Effector memory CD8-positive, alpha-beta T cell (primary cell): ENCODE measurements at regions not wholly inside any gene's neighbourhood (a gene's known extent, or its start where the extent isn't known, plus 50 kb on each side); places are given as distances from the start of the nearest gene placed in this dataset.
"Not testable (repeated sequence)": the region's sequence is repeated elsewhere in the genome, so short reads cannot be mapped to it uniquely, and the experiment has no call there.

ENCODE experiments used
- ATAC-seq: fragments of 150-1000 bp; cut with Tn5 transposase; replicated peaks from 2 replicates; pipeline ENCODE4 v1.10.0; 2021; ENCODE audit warnings: mild to moderate bottlenecking, moderate library complexity
- DNase-seq, 3 experiments: peaks; one replicate each; pipeline ENCODE4 v3.0.0; 2021
- H3K27ac Mint-ChIP-seq, 2 donors: one replicate each; pipeline ENCODE4 v1.8.0; 2022; ENCODE audit warnings: mild to moderate bottlenecking in 2 of 2, mixed read lengths in 2 of 2, moderate library complexity in 2 of 2
- H3K27me3 Mint-ChIP-seq, 2 donors: one replicate each; pipeline ENCODE4 v1.8.0; 2022; ENCODE audit warnings: mixed read lengths in 2 of 2
- H3K36me3 Mint-ChIP-seq: one replicate; pipeline ENCODE4 v1.8.0; 2022; ENCODE audit warnings: mild to moderate bottlenecking, moderate library complexity, mixed read lengths; ENCODE audit not compliant: insufficient read depth
- H3K4me1 Mint-ChIP-seq, 2 donors: one replicate each; pipeline ENCODE4 v1.8.0; 2022; ENCODE audit warnings: low read depth in 2 of 2, mixed read lengths in 2 of 2
- H3K4me3 Mint-ChIP-seq, 2 donors: one replicate each; pipeline ENCODE4 v1.8.0; 2022; ENCODE audit warnings: mild to moderate bottlenecking in 2 of 2, mixed read lengths in 2 of 2, moderate library complexity in 2 of 2
- H3K9me3 Mint-ChIP-seq, 2 donors: one replicate each; pipeline ENCODE4 v1.8.0; 2022; ENCODE audit warnings: mixed read lengths in 2 of 2

DNA sequence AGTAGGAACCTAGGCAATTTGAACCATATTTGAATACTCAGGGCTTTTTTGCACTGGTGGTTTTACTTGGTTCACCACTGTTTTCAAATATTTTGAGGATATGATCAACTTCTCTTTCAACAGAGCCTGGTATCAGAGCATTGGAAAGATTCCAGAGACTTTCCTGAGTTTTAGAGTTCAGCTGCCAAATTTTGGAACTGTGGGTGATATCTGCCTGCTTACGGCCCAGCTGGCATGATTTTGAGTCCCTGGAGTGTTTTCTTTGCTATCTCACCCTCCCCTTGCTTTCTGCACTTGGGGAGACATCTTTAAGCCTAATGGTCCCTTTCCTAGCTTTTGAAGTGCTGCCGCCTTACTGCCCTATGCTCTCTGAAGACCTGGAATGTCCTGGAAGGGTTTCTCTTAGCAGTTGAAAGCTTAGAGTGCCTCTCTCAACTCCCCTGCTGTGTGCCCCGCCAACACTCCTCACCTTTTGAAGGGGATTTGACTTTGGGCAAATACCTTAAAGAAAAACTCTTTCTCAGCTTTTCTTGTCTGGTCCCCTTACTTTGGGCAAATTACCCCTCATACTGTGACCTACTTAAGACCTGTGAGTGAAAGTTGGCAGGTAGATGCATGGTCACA, 539.1 kb downstream of the MFSD1 start:
- peaks cover 1 to 8% of the 10 kb centered on the region in 2 donors for H3K9me3 Mint-ChIP-seq
- no peak overlapping the region for H3K4me3 Mint-ChIP-seq
- no peak overlapping the region for H3K27ac Mint-ChIP-seq
- H3K4me1 Mint-ChIP-seq = no peaks in the 10 kb centered on the region
- ATAC-seq (no peak), DNase-seq (no peak)
- no peaks in the 10 kb centered on the region for H3K36me3 Mint-ChIP-seq
- H3K27me3 Mint-ChIP-seq = no peaks in the 10 kb centered on the region

GRCh38 chr3:159346271-159346903, 544.5 kb downstream of the MFSD1 start:
- Mint-ChIP-seq H3K9me3 (peaks cover 0 to 1% of the 10 kb centered on the region in 2 donors), H3K36me3 (no peaks in the 10 kb centered on the region), H3K27ac (no peak overlapping the region), H3K4me3 (no peak overlapping the region), H3K4me1 (no peaks in the 10 kb centered on the region), H3K27me3 (no peaks in the 10 kb centered on the region)
- ATAC-seq = no peak
- DNase-seq = no peak

DNA sequence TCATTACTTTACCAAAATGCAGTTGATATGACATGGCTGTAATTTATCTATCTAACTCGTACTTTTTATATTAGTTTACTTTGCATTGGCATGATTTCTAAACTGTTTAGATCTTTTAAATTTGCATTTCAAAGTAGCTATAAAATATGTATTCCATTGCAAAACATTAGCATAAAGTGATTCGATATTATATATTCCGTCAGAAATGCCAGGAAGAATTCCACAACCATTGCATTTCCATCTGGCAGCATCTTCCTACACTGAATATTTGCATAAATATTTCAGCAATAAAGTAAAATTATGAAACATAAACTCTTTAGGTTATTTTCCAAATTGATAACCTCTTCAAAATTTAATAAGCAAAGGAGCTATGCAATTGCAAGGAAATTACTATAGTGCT, 546.6 kb downstream of the MFSD1 start:
- Mint-ChIP-seq H3K4me1 (no peaks in the 10 kb centered on the region), H3K27ac (no peak overlapping the region), H3K36me3 (no peaks in the 10 kb centered on the region), H3K4me3 (no peak overlapping the region), H3K9me3 (peaks cover 0 to 4% of the 10 kb centered on the region in 2 donors), H3K27me3 (no peaks in the 10 kb centered on the region)
- DNase-seq = no peak
- no peak for ATAC-seq

- H3K27ac Mint-ChIP-seq = no peak overlapping the region
- no peaks in the 10 kb centered on the region for H3K4me1 Mint-ChIP-seq
- peaks cover 8 to 13% of the 10 kb centered on the region in 2 donors for H3K9me3 Mint-ChIP-seq
- H3K27me3 Mint-ChIP-seq = no peaks in the 10 kb centered on the region
- no peaks in the 10 kb centered on the region for H3K36me3 Mint-ChIP-seq
- DNase-seq (no peak), ATAC-seq (no peak)
- no peak overlapping the region for H3K4me3 Mint-ChIP-seq
These were observed 554.8 kb downstream of the MFSD1 start for GRCh38 chr3:159356606-159357005.

GRCh38 chr3:159364511-159364910, 562.7 kb downstream of the MFSD1 start:
- H3K27me3 Mint-ChIP-seq = no peaks in the 10 kb centered on the region
- H3K27ac Mint-ChIP-seq = no peak overlapping the region
- peaks cover 5 to 10% of the 10 kb centered on the region in 2 donors for H3K9me3 Mint-ChIP-seq
- ATAC-seq (no peak), DNase-seq (no peak)
- H3K4me1 Mint-ChIP-seq = no peaks in the 10 kb centered on the region
- no peaks in the 10 kb centered on the region for H3K36me3 Mint-ChIP-seq
- H3K4me3 Mint-ChIP-seq = no peak overlapping the region

- H3K4me3 Mint-ChIP-seq = no peak overlapping the region
- no peak for DNase-seq
These were observed 564.6 kb downstream of the MFSD1 start for GRCh38 chr3:159366476-159366875.

GRCh38 chr3:159371961-159372360, 570.1 kb downstream of the MFSD1 start:
- DNase-seq = no peak
- H3K4me1 Mint-ChIP-seq = no peaks in the 10 kb centered on the region
- H3K9me3 Mint-ChIP-seq = peaks cover 0 to 7% of the 10 kb centered on the region in 2 donors
- no peaks in the 10 kb centered on the region for H3K27me3 Mint-ChIP-seq
- H3K4me3 Mint-ChIP-seq = no peak overlapping the region
- no peaks in the 10 kb centered on the region for H3K36me3 Mint-ChIP-seq
- no peak overlapping the region for H3K27ac Mint-ChIP-seq
- no peak for ATAC-seq

More at GRCh38 chr3:159366476-159366875, 564.6 kb downstream of the MFSD1 start:
- no peaks in the 10 kb centered on the region for H3K27me3 Mint-ChIP-seq
- ATAC-seq = no peak
- H3K4me1 Mint-ChIP-seq = no peaks in the 10 kb centered on the region
- H3K9me3 Mint-ChIP-seq = peaks cover 3% of the 10 kb centered on the region in 2 donors
- no peak overlapping the region for H3K27ac Mint-ChIP-seq
- no peaks in the 10 kb centered on the region for H3K36me3 Mint-ChIP-seq

GRCh38 chr3:159378396-159379194, 576.7 kb downstream of the MFSD1 start:
- DNase-seq (no peak), ATAC-seq (no peak)
- Mint-ChIP-seq H3K36me3 (no peaks in the 10 kb centered on the region), H3K27me3 (no peaks in the 10 kb centered on the region), H3K27ac (no peak overlapping the region), H3K4me3 (no peak overlapping the region), H3K9me3 (peaks cover 0 to 7% of the 10 kb centered on the region in 2 donors), H3K4me1 (no peaks in the 10 kb centered on the region)

GRCh38 chr3:159380891-159381290, 579.0 kb downstream of the MFSD1 start:
- ATAC-seq (no peak), DNase-seq (no peak)
- Mint-ChIP-seq H3K9me3 (peaks cover 0 to 10% of the 10 kb centered on the region in 2 donors), H3K4me1 (no peaks in the 10 kb centered on the region), H3K36me3 (no peaks in the 10 kb centered on the region), H3K4me3 (no peak overlapping the region), H3K27me3 (no peaks in the 10 kb centered on the region), H3K27ac (no peak overlapping the region)

GRCh38 chr3:159390656-159391212, 588.9 kb downstream of the MFSD1 start:
- ATAC-seq (no peak), DNase-seq (no peak)
- Mint-ChIP-seq H3K27me3 (no peaks in the 10 kb centered on the region), H3K4me3 (no peak overlapping the region), H3K36me3 (no peaks in the 10 kb centered on the region), H3K9me3 (peaks cover 0 to 4% of the 10 kb centered on the region in 2 donors), H3K27ac (no peak overlapping the region), H3K4me1 (no peaks in the 10 kb centered on the region)

DNA sequence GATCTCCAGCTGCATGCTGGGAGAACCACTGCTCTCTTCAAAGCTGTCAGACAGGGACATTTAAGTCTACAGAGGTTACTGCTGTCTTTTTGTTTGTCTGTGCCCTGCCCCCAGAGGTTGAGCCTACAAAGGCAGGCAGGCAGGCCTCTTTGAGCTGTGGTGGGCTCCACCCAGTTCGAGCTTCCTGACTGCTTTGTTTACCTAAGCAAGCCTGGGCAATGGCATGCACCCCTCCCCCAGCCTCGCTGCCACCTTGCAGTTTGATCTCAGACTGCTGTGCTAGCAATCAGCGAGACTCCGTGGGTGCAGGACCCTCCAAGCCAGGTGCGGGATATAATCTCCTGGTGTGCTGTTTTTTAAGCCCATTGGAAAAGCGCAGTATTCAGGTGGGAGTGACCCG, 591.0 kb upstream of the IL12A start:
- H3K36me3 Mint-ChIP-seq, H3K4me1 Mint-ChIP-seq, DNase-seq, H3K27ac Mint-ChIP-seq, ATAC-seq, H3K27me3 Mint-ChIP-seq, H3K4me3 Mint-ChIP-seq: not testable (repeated sequence)
- peaks cover 3 to 14% of the 10 kb centered on the region in 2 donors for H3K9me3 Mint-ChIP-seq

DNA sequence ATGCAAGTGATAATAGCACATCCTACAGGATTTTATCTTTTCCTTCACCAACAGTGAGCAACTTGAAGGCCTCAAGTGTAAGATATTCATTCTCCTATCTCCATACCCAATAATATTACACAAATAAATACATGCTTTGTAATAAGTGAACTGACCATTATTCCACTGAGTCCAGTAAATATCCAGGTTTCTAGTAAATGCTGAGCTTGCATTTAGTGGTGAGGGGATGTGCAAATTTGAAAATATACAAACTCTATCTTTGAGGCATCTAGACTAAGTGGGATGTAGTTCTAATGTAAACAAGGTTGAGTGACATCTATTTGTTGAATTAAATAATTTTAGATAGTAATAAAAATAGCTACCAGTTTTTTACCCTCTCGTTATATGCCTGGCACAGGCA, 587.6 kb upstream of the IL12A start:
- no peak for ATAC-seq

GRCh38 chr3:159409711-159410110, 578.9 kb upstream of the IL12A start:
- H3K36me3 Mint-ChIP-seq, DNase-seq, H3K4me1 Mint-ChIP-seq, ATAC-seq, H3K4me3 Mint-ChIP-seq, H3K27ac Mint-ChIP-seq, H3K27me3 Mint-ChIP-seq: not testable (repeated sequence)
- peaks cover 18 to 43% of the 10 kb centered on the region in 2 donors for H3K9me3 Mint-ChIP-seq

More for the DNA sequence above, 587.6 kb upstream of the IL12A start:
- Mint-ChIP-seq H3K36me3 (no peaks in the 10 kb centered on the region), H3K27me3 (no peaks in the 10 kb centered on the region), H3K4me1 (no peaks in the 10 kb centered on the region), H3K9me3 (peaks cover 8 to 33% of the 10 kb centered on the region in 2 donors), H3K4me3 (no peak overlapping the region), H3K27ac (no peak overlapping the region)
- DNase-seq = no peak
